ENCODE measurements at regions not wholly inside any gene's neighbourhood (a gene's known extent, or its start where the extent isn't known, plus 50 kb on each side); places are given as distances from the start of the nearest gene placed in this dataset.

- Histone ChIP-seq H2AFZ (ENCODE audit: low read length) (no peak overlapping the region), H3F3A (ENCODE audit: insufficient read depth, low read length) (no peaks in the 10 kb centered on the region), H3K9ac (ENCODE audit: low read length) (no peak overlapping the region), H3K9me3 (ENCODE audit: low read length) (no peaks in the 10 kb centered on the region), H3K9me2 (ENCODE audit: low read depth, low read length) (no peaks in the 10 kb centered on the region), H3K27me3 (ENCODE audit: insufficient read depth, low read length) (no peaks in the 10 kb centered on the region), H3K36me3 (ENCODE audit: insufficient read depth, low read length) (no peaks in the 10 kb centered on the region), H3K4me3 (ENCODE audit: low read depth, low read length, poor library complexity, severe bottlenecking) (no peak overlapping the region), H3K27ac (ENCODE audit: low read depth, low read length, poor library complexity, severe bottlenecking) (no peak overlapping the region), H4K20me1 (ENCODE audit: insufficient read depth, low read length) (no peaks in the 10 kb centered on the region), H3K4me2 (ENCODE audit: low read length) (no peak overlapping the region), H3K79me2 (ENCODE audit: insufficient read depth, low read length) (no peaks in the 10 kb centered on the region), H3K4me1 (ENCODE audit: insufficient read depth, low read length, severe bottlenecking) (no peaks in the 10 kb centered on the region)
- TF ChIP-seq CTCF (IDR thresholded peaks at IDR 0.05; ENCODE audit: low read length) (no peak), EZH2 (IDR thresholded peaks at IDR 0.05; ENCODE audit: borderline replicate concordance, low read length) (no peak)
Observed at GRCh38 chr19:20252613-20253012, 85.6 kb downstream of the ZNF486 start.

GRCh38 chr19:20250627-20251026 is 83.6 kb downstream of the ZNF486 start:
- no peak overlapping the region for H3K4me3 ChIP-seq (ENCODE audit: low read depth, low read length, poor library complexity, severe bottlenecking)
- no peaks in the 10 kb centered on the region for H3K9me3 ChIP-seq (ENCODE audit: low read length)
- H2AFZ ChIP-seq (ENCODE audit: low read length), result no peak overlapping the region
- no peaks in the 10 kb centered on the region for H3K4me1 ChIP-seq (ENCODE audit: insufficient read depth, low read length, severe bottlenecking)
- no peak for TF ChIP-seq EZH2 (IDR thresholded peaks at IDR 0.05; ENCODE audit: borderline replicate concordance, low read length)
- no peak for TF ChIP-seq CTCF (IDR thresholded peaks at IDR 0.05; ENCODE audit: low read length)
- no peaks in the 10 kb centered on the region for H4K20me1 ChIP-seq (ENCODE audit: insufficient read depth, low read length)
- H3K79me2 ChIP-seq (ENCODE audit: insufficient read depth, low read length), result no peaks in the 10 kb centered on the region
- H3F3A ChIP-seq (ENCODE audit: insufficient read depth, low read length), result no peaks in the 10 kb centered on the region
- no peak overlapping the region for H3K4me2 ChIP-seq (ENCODE audit: low read length)
- no peak overlapping the region for H3K9ac ChIP-seq (ENCODE audit: low read length)
- no peak overlapping the region for H3K27ac ChIP-seq (ENCODE audit: low read depth, low read length, poor library complexity, severe bottlenecking)
- no peaks in the 10 kb centered on the region for H3K36me3 ChIP-seq (ENCODE audit: insufficient read depth, low read length)
- no peaks in the 10 kb centered on the region for H3K27me3 ChIP-seq (ENCODE audit: insufficient read depth, low read length)
- H3K9me2 ChIP-seq (ENCODE audit: low read depth, low read length), result no peaks in the 10 kb centered on the region

GRCh38 chr19:20250121-20250520 is 83.1 kb downstream of the ZNF486 start:
- H3K4me1 ChIP-seq (ENCODE audit: insufficient read depth, low read length, severe bottlenecking), result no peaks in the 10 kb centered on the region
- TF ChIP-seq CTCF (IDR thresholded peaks at IDR 0.05; ENCODE audit: low read length) (no peak), EZH2 (IDR thresholded peaks at IDR 0.05; ENCODE audit: borderline replicate concordance, low read length) (no peak)
- H3K9me2 ChIP-seq (ENCODE audit: low read depth, low read length), result no peaks in the 10 kb centered on the region
- no peaks in the 10 kb centered on the region for H3F3A ChIP-seq (ENCODE audit: insufficient read depth, low read length)
- no peak overlapping the region for H3K4me2 ChIP-seq (ENCODE audit: low read length)
- no peak overlapping the region for H3K27ac ChIP-seq (ENCODE audit: low read depth, low read length, poor library complexity, severe bottlenecking)
- H3K79me2 ChIP-seq (ENCODE audit: insufficient read depth, low read length), result no peaks in the 10 kb centered on the region
- H3K9me3 ChIP-seq (ENCODE audit: low read length), result no peaks in the 10 kb centered on the region
- H3K4me3 ChIP-seq (ENCODE audit: low read depth, low read length, poor library complexity, severe bottlenecking), result no peak overlapping the region
- H3K36me3 ChIP-seq (ENCODE audit: insufficient read depth, low read length), result no peaks in the 10 kb centered on the region
- H2AFZ ChIP-seq (ENCODE audit: low read length), result no peak overlapping the region
- H3K27me3 ChIP-seq (ENCODE audit: insufficient read depth, low read length), result no peaks in the 10 kb centered on the region
- H4K20me1 ChIP-seq (ENCODE audit: insufficient read depth, low read length), result no peaks in the 10 kb centered on the region
- H3K9ac ChIP-seq (ENCODE audit: low read length), result no peak overlapping the region
